Psoas muscle (tissue), 7 donors: ENCODE measurements at regions not wholly inside any gene's neighbourhood (a gene's known extent, or its start where the extent isn't known, plus 50 kb on each side); places are given as distances from the start of the nearest gene placed in this dataset.

Experiments
- ATAC-seq, 4 donors: fragments of 200-7000 bp; cut with Tn5 transposase; one replicate each; pipeline ENCODE4 v1.9.1; 2020; ENCODE audit warnings: moderate library complexity in 3 of 4, mild to moderate bottlenecking in 2 of 4
- DNase-seq, 2 donors: peaks; one replicate each; pipeline ENCODE4 v3.0.0-alpha.2; 2020
- H3K27ac ChIP-seq: fragments of 200-600 bp; one replicate; pipeline ENCODE4 v1.8.0; 2022
- H3K27me3 ChIP-seq, 3 donors: fragments of 200-600 bp in 1 of 3; one replicate each; pipeline versions ENCODE4 v1.6.1 to v1.8.0; 2013 to 2022; ENCODE audit warnings: low read length in 2 of 3, mild to moderate bottlenecking in 2 of 3, moderate library complexity in 1 of 3; ENCODE audit not compliant: insufficient read depth in 3 of 3
- H3K36me3 ChIP-seq, 2 donors: fragments of 200-600 bp in 1 of 2; one replicate each; pipeline versions ENCODE4 v1.6.1 to v1.8.0; 2013 to 2022; ENCODE audit warnings: low read depth in 1 of 2, mild to moderate bottlenecking in 1 of 2, moderate library complexity in 1 of 2; ENCODE audit not compliant: insufficient read depth in 1 of 2
- H3K4me1 ChIP-seq: fragments of 200-600 bp; one replicate; pipeline ENCODE4 v1.8.0; 2022
- H3K4me3 ChIP-seq: fragments of 200-600 bp; one replicate; pipeline ENCODE4 v1.8.0; 2022; ENCODE audit warnings: mild to moderate bottlenecking
- H3K9me3 ChIP-seq: fragments of 200-600 bp; one replicate; pipeline ENCODE4 v1.8.0; 2022
- WGBS, 3 donors: extraction: QIAGEN DNeasy Blood & Tissue Kit; methylation state at CpG; one replicate each; pipeline versions ENCODE4 v1.1.6 to v1.1.7; 2013; 5-methylcytosine and 5-hydroxymethylcytosine counted together
- intact Hi-C, 2 donors: fragments of 100-400 bp; cut with DNase I; formaldehyde crosslinking; loops; one replicate each; pipeline versions ENCODE4 v1.11.0 to v1.14.2; 2022
- TF ChIP-seq, protein P1 (sequence below): fragments of 200-600 bp; IDR thresholded peaks from one replicate; pipeline ENCODE4 v1.8.0; 2022; ENCODE audit warnings: antibody characterized with exemption
- donor health status: healthy with polysubstance abuse.
- donor health status: DM: no; HTN: no; CAD: no; lungs with moderate emphysema.
- donor health status: Bipolar disorder and iron deficiency.
- donor health status: healthy.
- donor health status: DM: yes; HTN: yes; CAD: no.
- donor health status: DM: no; HTN: no; CAD: no.
- donor health status: DM: yes; HTN: yes; CAD: no.

DNA sequence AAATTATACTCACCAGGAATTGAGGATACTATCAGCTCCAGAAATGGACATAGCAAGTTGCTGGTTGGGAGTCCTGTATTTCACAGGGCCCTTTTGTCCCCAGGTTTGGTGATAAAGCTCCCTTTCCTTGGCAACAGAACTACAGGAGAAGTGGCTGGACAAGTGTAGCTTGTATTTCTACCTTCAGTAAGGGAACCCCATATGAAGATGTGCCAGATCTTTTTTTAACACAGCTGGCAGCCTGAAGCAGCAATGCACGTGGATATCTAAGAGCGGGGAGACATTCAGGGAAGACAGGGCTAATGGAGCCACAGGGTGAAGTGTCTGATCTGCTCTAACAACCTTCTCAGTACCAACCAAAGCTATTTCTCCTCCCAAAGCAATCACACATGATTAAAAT is 373.9 kb upstream of the ID4 start:
- DNase-seq: no peak
- Histone ChIP-seq H3K27ac (no peak overlapping the region), H3K4me3 (no peak overlapping the region), H3K4me1 (no peaks in the 10 kb centered on the region), H3K9me3 (no peaks in the 10 kb centered on the region), H3K27me3 (no peaks in the 10 kb centered on the region), H3K36me3 (no peaks in the 10 kb centered on the region)
- TF ChIP-seq, protein P1, sequence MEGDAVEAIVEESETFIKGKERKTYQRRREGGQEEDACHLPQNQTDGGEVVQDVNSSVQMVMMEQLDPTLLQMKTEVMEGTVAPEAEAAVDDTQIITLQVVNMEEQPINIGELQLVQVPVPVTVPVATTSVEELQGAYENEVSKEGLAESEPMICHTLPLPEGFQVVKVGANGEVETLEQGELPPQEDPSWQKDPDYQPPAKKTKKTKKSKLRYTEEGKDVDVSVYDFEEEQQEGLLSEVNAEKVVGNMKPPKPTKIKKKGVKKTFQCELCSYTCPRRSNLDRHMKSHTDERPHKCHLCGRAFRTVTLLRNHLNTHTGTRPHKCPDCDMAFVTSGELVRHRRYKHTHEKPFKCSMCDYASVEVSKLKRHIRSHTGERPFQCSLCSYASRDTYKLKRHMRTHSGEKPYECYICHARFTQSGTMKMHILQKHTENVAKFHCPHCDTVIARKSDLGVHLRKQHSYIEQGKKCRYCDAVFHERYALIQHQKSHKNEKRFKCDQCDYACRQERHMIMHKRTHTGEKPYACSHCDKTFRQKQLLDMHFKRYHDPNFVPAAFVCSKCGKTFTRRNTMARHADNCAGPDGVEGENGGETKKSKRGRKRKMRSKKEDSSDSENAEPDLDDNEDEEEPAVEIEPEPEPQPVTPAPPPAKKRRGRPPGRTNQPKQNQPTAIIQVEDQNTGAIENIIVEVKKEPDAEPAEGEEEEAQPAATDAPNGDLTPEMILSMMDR: no peak
- WGBS, 3 donors: 30 to 43% (median 30%) methylated on average over 2 of the region's 2 CpGs
- intact Hi-C loops: no loop called here
- ATAC-seq: no peak

GRCh38 chr6:19463925-19464324 is 373.2 kb upstream of the ID4 start:
- Histone ChIP-seq H3K36me3 (no peaks in the 10 kb centered on the region), H3K4me1 (no peaks in the 10 kb centered on the region), H3K9me3 (no peaks in the 10 kb centered on the region), H3K27ac (no peak overlapping the region), H3K27me3 (no peaks in the 10 kb centered on the region), H3K4me3 (no peak overlapping the region)
- TF ChIP-seq, protein P1: no peak
- ATAC-seq (no peak), DNase-seq (no peak)
- WGBS, 3 donors: 88 to 90% (median 89%) methylated on average over 5 of the region's 5 CpGs
- intact Hi-C loops: no loop called here

- no peaks in the 10 kb centered on the region for H3K27me3 ChIP-seq
- ATAC-seq: no peak
- H3K27ac ChIP-seq: no peak overlapping the region
- WGBS, 3 donors: 38 to 61% (median 47%) methylated on average over 10 of the region's 10 CpGs
- intact Hi-C loops: no loop called here
- H3K4me3 ChIP-seq: no peak overlapping the region
- TF ChIP-seq, protein P1: no peak
- DNase-seq: no peak
- H3K4me1 ChIP-seq: no peaks in the 10 kb centered on the region
- no peaks in the 10 kb centered on the region for H3K36me3 ChIP-seq
- H3K9me3 ChIP-seq: no peaks in the 10 kb centered on the region
Observed at GRCh38 chr6:19465256-19465655, 371.9 kb upstream of the ID4 start.

DNA sequence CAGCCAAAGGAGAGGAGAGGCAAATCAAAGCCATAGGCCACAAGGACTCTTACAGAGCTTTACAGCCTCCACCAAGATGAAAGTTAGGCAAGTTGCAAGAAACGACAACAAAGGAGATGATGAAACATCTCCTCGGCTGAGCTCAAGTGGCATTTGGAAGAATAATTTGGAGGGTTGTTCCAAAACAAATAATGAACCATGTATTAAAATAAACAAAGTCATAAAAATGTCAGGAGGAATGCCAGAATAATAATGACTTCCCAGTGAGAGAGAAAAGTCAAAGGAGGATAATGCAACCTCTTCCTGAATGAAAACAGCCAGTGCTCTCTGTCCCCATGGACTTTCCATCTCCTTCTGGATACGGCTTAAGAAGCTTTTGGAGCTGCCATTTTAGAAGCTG is 371.4 kb upstream of the ID4 start:
- DNase-seq: no peak
- WGBS, 3 donors: 27 to 31% (median 30%) methylated on average over 3 of the region's 3 CpGs
- H3K9me3 ChIP-seq: no peaks in the 10 kb centered on the region
- H3K4me3 ChIP-seq: no peak overlapping the region
- ATAC-seq: peak in 1 of 4 donors; percentile 60
- H3K27me3 ChIP-seq: no peaks in the 10 kb centered on the region
- no peak overlapping the region for H3K27ac ChIP-seq
- H3K4me1 ChIP-seq: no peaks in the 10 kb centered on the region
- H3K36me3 ChIP-seq: no peaks in the 10 kb centered on the region
- intact Hi-C loops: no loop called here
- TF ChIP-seq, protein P1: no peak

DNA sequence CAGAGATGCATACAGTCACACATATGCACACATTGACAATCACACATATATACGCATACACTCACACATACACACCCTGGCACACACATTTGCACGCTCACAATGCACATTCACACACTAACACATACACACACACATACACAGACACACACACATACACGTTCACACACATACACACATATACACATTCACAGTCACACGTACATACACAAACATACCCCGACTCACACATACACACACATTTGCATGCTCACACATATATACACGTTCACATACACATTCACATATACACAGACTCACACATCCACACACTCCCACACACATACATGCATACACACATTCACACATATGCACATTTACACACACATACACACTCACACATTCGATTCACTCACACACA is 366.8 kb upstream of the ID4 start:
- WGBS, 3 donors: 69 to 81% (median 74%) methylated on average over 7 of the region's 7 CpGs
- H3K4me3 ChIP-seq: no peak overlapping the region
- no peak overlapping the region for H3K27ac ChIP-seq
- no peaks in the 10 kb centered on the region for H3K9me3 ChIP-seq
- H3K36me3 ChIP-seq: no peaks in the 10 kb centered on the region
- DNase-seq (no peak), ATAC-seq (no peak)
- TF ChIP-seq, protein P1: no peak
- no peaks in the 10 kb centered on the region for H3K27me3 ChIP-seq
- intact Hi-C loops: no loop called here
- no peaks in the 10 kb centered on the region for H3K4me1 ChIP-seq
